ENCODE measurements at regions not wholly inside any gene's neighbourhood (a gene's known extent, or its start where the extent isn't known, plus 50 kb on each side); places are given as distances from the start of the nearest gene placed in this dataset.
"Not testable (repeated sequence)": the region's sequence is repeated elsewhere in the genome, so short reads cannot be mapped to it uniquely, and the experiment has no call there.

- DNase-seq, result no peak
Observed at GRCh38 chr4:116005037-116005805, 891.8 kb upstream of the NDST4 start.

DNA sequence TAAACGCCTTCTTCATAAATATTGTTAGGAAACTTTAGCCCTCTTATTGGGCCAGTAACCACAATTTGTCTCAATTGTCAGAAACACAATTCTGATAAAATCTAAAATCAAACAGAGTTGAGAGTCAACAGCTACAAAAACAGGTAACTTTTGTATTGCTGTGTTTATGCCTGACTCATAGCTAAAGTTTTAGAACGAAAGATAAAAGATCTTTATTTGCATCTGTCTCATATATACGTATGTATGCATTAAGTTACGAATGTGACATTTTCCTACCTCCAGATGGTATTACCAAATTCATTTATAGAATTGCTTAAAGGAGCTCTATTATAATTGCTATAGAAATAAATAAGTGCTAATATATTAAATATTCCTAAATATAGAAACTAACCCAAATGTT lies 887.9 kb upstream of the NDST4 start:
- no peak for DNase-seq

GRCh38 chr4:115986573-115986972 lies 873.2 kb upstream of the NDST4 start:
- DNase-seq, result no peak

DNA sequence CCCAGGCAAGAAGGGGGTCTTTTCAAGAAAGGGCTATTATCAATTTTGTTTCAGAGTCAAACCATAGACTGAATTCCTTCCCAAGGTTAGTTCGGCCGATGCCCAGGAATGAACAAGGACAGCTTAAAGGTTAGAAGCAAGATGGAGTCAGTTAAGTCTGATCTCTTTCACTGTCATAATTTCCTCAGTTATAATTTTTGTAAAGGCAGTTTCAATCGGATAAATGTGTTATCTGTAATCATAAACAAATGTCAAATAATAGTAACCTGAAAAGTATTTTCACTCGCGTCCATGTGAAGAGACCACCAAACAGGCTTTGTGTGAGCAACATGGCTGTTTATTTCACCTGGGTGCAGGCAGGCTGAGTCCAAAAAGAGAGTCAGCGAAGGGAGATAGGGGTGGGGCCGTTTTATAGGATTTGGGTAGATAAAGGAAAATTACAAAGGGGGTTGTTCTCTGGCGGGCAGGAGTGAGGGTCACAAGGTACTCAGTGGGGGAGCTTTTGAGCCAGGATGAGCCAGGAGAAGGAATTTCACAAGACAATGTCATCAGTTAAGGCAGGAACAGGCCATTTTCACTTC lies 862.1 kb upstream of the NDST4 start:
- not testable (repeated sequence) for DNase-seq

GRCh38 chr4:115973768-115974167 lies 860.3 kb upstream of the NDST4 start:
- no peak for DNase-seq

DNA sequence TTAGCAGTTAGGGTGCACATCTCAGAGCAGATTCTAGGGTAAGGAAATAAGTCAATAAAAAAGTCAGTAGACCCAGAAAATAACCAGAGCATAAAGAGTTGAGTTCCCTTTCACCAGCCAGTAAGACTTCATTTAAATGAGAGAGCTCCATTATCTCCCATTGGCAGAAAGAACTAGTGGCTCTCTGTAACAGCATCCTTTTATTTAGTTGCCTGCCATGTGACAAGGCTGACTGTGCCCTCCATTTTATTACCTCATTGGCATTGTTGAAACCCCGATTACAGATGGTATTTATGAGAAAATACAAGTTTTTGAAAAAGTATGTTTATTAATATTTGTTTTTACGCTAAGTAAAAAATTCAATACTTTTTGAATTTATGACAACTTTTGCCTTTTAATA lies 859.5 kb upstream of the NDST4 start:
- DNase-seq, result no peak

DNA sequence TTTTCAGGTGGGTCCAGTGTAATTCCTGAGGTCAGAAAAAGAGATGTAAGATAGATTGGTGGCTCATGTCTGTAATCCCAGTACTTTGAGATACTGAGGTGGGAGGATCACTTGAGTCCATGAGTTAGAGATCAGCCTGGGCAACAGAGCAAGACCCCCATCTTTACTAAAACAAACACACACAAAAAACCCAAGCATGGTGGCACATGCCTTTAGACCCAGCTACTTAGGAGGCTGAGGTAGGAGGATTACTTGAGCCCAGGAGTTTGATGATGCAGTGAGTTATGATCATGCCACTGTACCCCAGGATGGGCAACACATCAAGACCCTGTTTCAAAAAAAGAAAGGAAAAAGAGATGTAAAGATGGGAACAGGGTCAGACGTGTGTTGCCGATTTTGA lies 857.4 kb upstream of the NDST4 start:
- DNase-seq, result no peak

DNA sequence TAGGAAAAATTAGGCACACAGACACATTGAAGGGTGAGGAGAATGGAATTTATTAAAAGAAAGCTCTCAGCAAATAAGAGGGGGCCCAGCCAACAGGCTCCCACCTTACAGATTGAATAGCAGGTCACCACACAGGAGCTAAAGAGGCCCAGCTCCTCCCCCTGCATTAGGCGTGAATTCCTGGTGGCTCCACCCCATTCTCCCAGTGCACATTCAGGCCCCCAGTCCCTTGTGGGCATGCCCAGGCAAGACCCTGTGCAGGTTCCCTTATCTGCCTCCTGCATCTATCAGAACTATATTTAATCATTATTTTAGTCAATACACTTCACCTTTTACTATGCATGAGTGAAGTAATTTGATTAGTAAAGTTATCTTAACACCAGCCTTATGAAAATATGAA lies 856.3 kb upstream of the NDST4 start:
- DNase-seq, result no peak

GRCh38 chr4:115965588-115965987 lies 852.2 kb upstream of the NDST4 start:
- DNase-seq, result no peak

- DNase-seq, result not testable (repeated sequence)
Observed at GRCh38 chr4:115956054-115956796, 842.8 kb upstream of the NDST4 start.

DNA sequence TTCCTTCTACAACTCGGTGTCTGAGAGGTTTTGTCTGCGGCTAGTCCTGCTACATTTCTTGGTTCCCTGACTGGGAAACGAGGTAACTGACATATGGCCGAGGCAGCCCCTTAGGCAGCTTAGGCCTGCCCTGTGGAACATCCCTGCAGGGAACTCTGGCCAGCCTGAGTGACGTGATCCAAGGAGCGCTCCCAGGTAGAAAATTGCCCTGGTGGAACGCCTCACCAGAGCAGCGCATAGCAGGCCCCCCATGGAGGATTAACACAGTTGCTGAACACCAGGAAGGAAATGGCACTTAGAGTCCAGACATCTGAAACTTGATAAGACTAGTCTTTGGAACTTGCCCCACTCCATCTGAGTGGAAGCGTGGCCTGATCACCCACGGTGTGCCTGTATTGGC lies 837.4 kb upstream of the NDST4 start:
- DNase-seq, result no peak

GRCh38 chr4:115949974-115950743 lies 836.7 kb upstream of the NDST4 start:
- not testable (repeated sequence) for DNase-seq

DNA sequence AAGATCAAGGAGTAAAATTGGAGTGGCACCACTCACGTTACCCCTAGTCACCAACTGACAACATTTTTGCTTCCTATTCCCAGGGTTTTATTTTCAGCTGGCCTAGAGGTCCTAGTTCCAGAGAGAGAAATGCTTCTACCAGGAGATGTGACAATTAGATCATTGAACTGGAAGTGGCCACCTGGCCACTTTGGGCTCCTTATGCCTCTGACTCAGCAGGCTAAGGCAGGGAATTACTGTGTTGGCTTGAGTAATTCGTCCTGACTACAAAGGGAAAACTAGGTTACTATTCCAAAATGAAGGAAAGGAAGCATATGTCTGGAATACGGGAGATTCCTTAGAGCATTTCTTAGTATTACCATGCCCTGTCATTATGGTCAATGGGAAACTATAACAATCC lies 831.6 kb upstream of the NDST4 start:
- DNase-seq, result no peak

- no peak for DNase-seq
Observed at GRCh38 chr4:115944146-115944905, 830.9 kb upstream of the NDST4 start.

- DNase-seq, result no peak
Observed at GRCh38 chr4:115938764-115939443, 825.5 kb upstream of the NDST4 start.

DNA sequence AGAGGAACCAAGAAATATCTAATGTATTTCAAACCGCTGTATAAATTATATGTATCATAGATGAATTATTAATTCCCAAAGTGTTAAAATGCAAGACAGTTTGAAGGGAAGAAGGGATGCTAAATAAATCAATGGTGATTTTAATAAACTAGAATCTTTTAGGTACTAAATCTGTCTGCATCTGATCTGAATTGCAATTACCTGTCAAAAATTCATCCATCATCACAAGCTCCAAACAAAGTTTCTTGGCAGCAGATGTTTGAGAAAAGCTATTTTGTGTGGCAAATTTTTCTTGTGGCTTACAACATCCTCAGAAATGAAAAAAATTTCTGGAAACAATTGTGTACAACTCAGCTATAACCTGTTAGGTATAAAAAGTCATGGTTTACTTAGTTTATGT lies 816.0 kb upstream of the NDST4 start:
- no peak for DNase-seq

GRCh38 chr4:115927382-115927781 lies 814.0 kb upstream of the NDST4 start:
- DNase-seq, result no peak

DNA sequence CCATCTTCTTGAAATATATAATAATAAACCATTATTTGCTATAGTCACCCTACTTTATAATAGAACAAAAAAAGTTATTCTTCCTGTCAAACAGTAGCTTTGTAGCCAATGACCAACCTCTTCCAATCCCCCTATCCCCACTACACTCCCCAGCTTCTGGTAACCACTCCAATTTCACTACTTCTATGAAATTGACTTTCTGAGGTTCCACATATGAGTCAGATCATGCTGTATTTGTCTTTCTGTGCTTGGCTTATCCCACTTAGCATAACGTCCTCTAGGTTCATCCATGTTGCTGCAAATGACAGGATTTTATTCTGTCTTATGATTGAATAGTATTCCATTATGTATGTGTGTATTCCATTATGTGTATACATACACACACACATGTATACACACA lies 809.7 kb upstream of the NDST4 start:
- no peak for DNase-seq

DNA sequence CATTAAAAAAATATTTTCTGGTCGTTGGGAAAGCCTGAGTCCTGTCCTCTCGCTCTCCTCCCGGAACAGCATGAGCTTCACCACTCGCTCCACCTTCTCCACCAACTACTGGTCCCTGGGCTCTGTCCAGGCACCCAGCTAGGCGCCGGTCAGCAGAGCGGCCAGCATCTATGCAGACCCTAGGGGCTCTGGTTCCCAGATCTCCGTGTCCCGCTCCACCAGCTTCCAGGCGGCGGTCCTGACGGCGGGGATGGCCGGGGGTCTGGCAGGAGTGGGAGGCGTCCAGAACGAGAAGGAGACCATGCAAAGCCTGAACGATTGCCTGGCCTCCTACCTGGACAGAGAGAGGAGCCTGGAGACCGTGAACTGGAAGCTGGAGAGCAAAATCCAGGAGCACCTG lies 807.2 kb upstream of the NDST4 start:
- DNase-seq, result no peak

GRCh38 chr4:115918149-115918548 lies 804.7 kb upstream of the NDST4 start:
- DNase-seq, result no peak

DNA sequence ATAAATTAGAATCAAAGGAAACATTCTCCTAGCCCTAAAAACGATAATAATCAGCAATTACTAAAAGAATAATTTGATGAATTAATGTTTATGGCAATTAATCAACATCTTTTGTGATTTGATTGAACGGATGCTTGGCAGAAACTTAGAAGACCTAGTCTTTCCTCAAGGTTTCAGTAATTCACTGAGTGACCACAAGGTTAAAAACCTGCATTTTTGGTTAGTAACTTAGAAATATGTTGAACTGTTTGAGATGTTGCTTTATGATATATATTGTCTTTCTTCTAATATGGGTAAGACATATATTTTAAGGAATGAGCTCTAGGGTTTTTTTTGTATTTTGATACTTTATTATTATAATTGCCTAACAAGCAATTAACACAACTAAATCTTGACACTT lies 793.0 kb upstream of the NDST4 start:
- DNase-seq, result no peak

- DNase-seq, result no peak
Observed at GRCh38 chr4:115883847-115884246, 770.4 kb upstream of the NDST4 start.

Measured in hematopoietic multipotent progenitor cell treated with erythropoietin and hydrocortisone succinate and interleukin-3 and kit ligand, for 6 days (in vitro differentiated cells).